ENCODE measurements at regions not wholly inside any gene's neighbourhood (a gene's known extent, or its start where the extent isn't known, plus 50 kb on each side); places are given as distances from the start of the nearest gene placed in this dataset.
"Not testable (repeated sequence)": the region's sequence is repeated elsewhere in the genome, so short reads cannot be mapped to it uniquely, and the experiment has no call there.

GRCh38 chr16:21333683-21334082 lies 55.6 kb upstream of the CRYM start:
- TF ChIP-seq CTCF, POLR2A (IDR thresholded peaks at IDR 0.05): not testable (repeated sequence)
